NCI-H2029 (cell line): ENCODE measurements at regions not wholly inside any gene's neighbourhood (a gene's known extent, or its start where the extent isn't known, plus 50 kb on each side); places are given as distances from the start of the nearest gene placed in this dataset.
"Not testable (repeated sequence)": the region's sequence is repeated elsewhere in the genome, so short reads cannot be mapped to it uniquely, and the experiment has no call there.

Experiments
- DNase-seq: peaks from one replicate; lab custom pipeline; 2025; lab: John Stamatoyannopoulos, UW

- DNase-seq: no peak
Measured at GRCh38 chr4:85106166-85106565, 139.7 kb upstream of the WDFY3 start.

GRCh38 chr4:85106805-85107336 lies 140.4 kb upstream of the WDFY3 start:
- DNase-seq: no peak

GRCh38 chr4:85107553-85107952 lies 141.1 kb upstream of the WDFY3 start:
- DNase-seq: no peak

GRCh38 chr4:85113706-85114105 lies 147.2 kb upstream of the WDFY3 start:
- DNase-seq: no peak

GRCh38 chr4:85114526-85114925 lies 148.0 kb upstream of the WDFY3 start:
- DNase-seq: no peak

- no peak for DNase-seq
Measured at GRCh38 chr4:85116008-85116407, 149.5 kb upstream of the WDFY3 start.

GRCh38 chr4:85125688-85126087 lies 159.2 kb upstream of the WDFY3 start:
- no peak for DNase-seq

- no peak for DNase-seq
Measured at GRCh38 chr4:85126991-85127591, 160.6 kb upstream of the WDFY3 start.

GRCh38 chr4:85127653-85128052 lies 161.2 kb upstream of the WDFY3 start:
- peak; percentile 8 for DNase-seq

GRCh38 chr4:85128246-85129204 lies 162.0 kb upstream of the WDFY3 start:
- DNase-seq: no peak

- peak; percentile 11 for DNase-seq
Measured at GRCh38 chr4:85129354-85130125, 163.1 kb upstream of the WDFY3 start.

- no peak for DNase-seq
Measured at GRCh38 chr4:85132117-85132516, 165.6 kb upstream of the WDFY3 start.

- DNase-seq: no peak
Measured at GRCh38 chr4:85132570-85132969, 166.1 kb upstream of the WDFY3 start.

GRCh38 chr4:85139749-85140148 lies 173.3 kb upstream of the WDFY3 start:
- not testable (repeated sequence) for DNase-seq

GRCh38 chr4:85142451-85142850 lies 176.0 kb upstream of the WDFY3 start:
- no peak for DNase-seq

- peak; percentile 88 for DNase-seq
Measured at GRCh38 chr4:85147481-85148076, 181.1 kb upstream of the WDFY3 start.

- no peak for DNase-seq
Measured at GRCh38 chr4:85149676-85150075, 183.2 kb upstream of the WDFY3 start.

GRCh38 chr4:85151371-85151770 lies 184.9 kb upstream of the WDFY3 start:
- DNase-seq: no peak

- no peak for DNase-seq
Measured at GRCh38 chr4:85151786-85152185, 185.3 kb upstream of the WDFY3 start.

GRCh38 chr4:85152480-85152879 lies 186.0 kb upstream of the WDFY3 start:
- no peak for DNase-seq

GRCh38 chr4:85153221-85153620 lies 186.7 kb upstream of the WDFY3 start:
- no peak for DNase-seq

- DNase-seq: no peak
Measured at GRCh38 chr4:85154591-85154990, 188.1 kb upstream of the WDFY3 start.
